Astrocyte of the cerebellum (primary cell): ENCODE measurements at regions not wholly inside any gene's neighbourhood (a gene's known extent, or its start where the extent isn't known, plus 50 kb on each side); places are given as distances from the start of the nearest gene placed in this dataset.

Experiments
- DNase-seq: peaks from one replicate; pipeline ENCODE4 v3.0.0-alpha.2; 2011; ENCODE audit warnings: low read depth
- H3K4me3 ChIP-seq: 2 replicates; pipeline ENCODE4 v1.5.1; 2011; ENCODE audit warnings: mild to moderate bottlenecking, low read depth, low read length, moderate library complexity
- in situ Hi-C: cut with HindIII; loops from 2 replicates; pipeline ENCODE4 v1.10.0; 2017; ENCODE audit warnings: low sequenced_read_pairs
- TF ChIP-seq, protein P1 (sequence below): IDR thresholded peaks from 2 replicates; pipeline ENCODE4 v1.5.1; 2012; ENCODE audit warnings: low read length, low read depth, moderate library complexity, mild to moderate bottlenecking; ENCODE audit errors: missing control alignments

DNA sequence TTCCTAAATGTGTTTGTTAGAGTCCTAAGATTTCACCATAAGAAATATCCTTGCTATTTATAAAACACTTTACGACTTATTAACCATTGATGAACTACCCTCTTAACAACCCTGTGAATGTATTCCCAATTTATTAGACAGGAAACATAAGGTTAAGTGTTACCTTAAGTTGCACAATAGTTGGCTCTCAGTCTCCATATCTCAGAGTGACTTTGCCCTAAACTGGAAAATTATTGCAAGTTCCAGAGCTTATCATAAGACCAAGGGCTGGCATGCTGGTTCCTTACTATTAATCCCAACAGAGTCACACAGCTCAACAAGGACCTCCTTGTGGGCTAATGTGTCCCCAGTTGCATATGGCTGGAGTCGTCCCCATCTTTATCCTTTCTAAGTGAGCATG lies 165.8 kb downstream of the INSIG2 start:
- H3K4me3 ChIP-seq = no peak overlapping the region
- in situ Hi-C loops = no loop called here
- no peak for DNase-seq
- TF ChIP-seq, protein P1, sequence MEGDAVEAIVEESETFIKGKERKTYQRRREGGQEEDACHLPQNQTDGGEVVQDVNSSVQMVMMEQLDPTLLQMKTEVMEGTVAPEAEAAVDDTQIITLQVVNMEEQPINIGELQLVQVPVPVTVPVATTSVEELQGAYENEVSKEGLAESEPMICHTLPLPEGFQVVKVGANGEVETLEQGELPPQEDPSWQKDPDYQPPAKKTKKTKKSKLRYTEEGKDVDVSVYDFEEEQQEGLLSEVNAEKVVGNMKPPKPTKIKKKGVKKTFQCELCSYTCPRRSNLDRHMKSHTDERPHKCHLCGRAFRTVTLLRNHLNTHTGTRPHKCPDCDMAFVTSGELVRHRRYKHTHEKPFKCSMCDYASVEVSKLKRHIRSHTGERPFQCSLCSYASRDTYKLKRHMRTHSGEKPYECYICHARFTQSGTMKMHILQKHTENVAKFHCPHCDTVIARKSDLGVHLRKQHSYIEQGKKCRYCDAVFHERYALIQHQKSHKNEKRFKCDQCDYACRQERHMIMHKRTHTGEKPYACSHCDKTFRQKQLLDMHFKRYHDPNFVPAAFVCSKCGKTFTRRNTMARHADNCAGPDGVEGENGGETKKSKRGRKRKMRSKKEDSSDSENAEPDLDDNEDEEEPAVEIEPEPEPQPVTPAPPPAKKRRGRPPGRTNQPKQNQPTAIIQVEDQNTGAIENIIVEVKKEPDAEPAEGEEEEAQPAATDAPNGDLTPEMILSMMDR = no peak

DNA sequence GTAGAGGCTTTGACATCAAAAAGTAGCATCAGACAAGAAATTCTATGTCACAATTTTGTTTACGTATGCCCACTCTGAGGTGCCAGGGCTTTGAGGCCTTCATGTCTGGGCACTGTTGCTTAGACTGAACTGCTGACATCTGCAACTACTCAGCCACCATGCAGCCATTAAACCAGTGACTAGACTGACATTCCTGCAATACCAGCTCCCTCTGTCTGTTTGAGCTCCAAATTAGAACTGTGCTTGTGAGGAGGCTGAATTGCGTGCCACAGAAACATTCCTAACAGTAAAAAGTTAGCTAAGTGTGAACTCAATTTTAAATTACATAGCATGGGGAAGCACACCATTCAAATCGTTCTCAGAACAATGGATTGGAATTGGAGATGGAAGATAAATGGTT lies 163.2 kb downstream of the INSIG2 start:
- TF ChIP-seq, protein P1 = no peak
- no peak overlapping the region for H3K4me3 ChIP-seq
- no peak for DNase-seq
- in situ Hi-C loops = no loop called here

DNA sequence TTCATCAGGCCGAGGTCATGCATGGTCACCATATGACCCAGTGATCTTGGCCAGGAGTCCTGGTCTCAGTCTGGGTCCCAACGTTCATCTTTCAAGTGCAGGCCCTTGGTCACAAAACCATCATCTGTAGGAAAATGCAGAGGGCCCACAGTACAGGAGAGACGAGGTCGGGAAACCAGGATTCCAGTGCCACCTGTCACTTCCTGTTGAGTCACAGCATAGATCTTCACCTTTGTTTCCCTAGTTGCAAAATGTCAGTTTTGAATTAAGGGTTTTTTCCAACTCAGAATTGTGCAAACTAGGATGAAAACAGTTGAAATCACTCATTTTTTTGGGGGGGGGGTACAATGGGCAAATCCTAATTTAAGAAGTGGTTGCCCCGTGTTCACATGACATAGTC lies 162.2 kb downstream of the INSIG2 start:
- no peak overlapping the region for H3K4me3 ChIP-seq
- TF ChIP-seq, protein P1 = no peak
- no peak for DNase-seq
- in situ Hi-C loops = no loop called here

- H3K4me3 ChIP-seq = no peak overlapping the region
- TF ChIP-seq, protein P1 = no peak
- no peak for DNase-seq
- in situ Hi-C loops = no loop called here
These were observed 161.7 kb downstream of the INSIG2 start for GRCh38 chr2:118250001-118250400.

- in situ Hi-C loops = no loop called here
- DNase-seq = peak; percentile 5
- TF ChIP-seq, protein P1 = no peak
- H3K4me3 ChIP-seq = no peak overlapping the region
These were observed 161.3 kb downstream of the INSIG2 start for GRCh38 chr2:118249531-118249930.

DNA sequence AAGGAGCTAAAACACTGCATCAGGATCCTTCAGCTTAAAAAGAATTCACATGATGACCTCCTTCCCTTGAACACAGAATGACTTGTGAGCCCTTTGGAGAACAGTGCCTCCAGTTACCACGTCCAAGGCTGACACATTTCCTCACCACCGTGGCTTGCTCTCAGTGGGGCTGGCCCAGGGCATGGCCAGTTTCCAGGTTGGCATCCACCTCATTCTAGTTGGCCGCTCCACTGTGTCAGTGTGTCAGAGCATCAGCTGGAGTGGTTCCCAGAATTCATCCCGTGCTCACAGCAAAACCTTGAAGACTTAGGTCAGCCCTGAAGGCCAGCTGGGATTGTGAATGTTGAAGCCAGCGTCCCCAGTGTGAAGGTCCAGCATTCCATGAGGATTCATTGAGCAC lies 158.5 kb downstream of the INSIG2 start:
- H3K4me3 ChIP-seq = no peak overlapping the region
- in situ Hi-C loops = no loop called here
- no peak for DNase-seq
- TF ChIP-seq, protein P1 = no peak

GRCh38 chr2:118246079-118246478 lies 157.8 kb downstream of the INSIG2 start:
- no peak overlapping the region for H3K4me3 ChIP-seq
- in situ Hi-C loops = no loop called here
- TF ChIP-seq, protein P1 = no peak
- no peak for DNase-seq
